IMR-90 (cell line): ENCODE measurements at regions not wholly inside any gene's neighbourhood (a gene's known extent, or its start where the extent isn't known, plus 50 kb on each side); places are given as distances from the start of the nearest gene placed in this dataset.

Experiments
- ATAC-seq: fragments of 200-7000 bp; cut with Tn5 transposase; 2 replicates; pipeline ENCODE4 v1.9.1; 2020; ENCODE audit warnings: low read depth, mild to moderate bottlenecking, moderate library complexity
- BruUV-seq: library from RNA; stranded (reverse); fragments of 400-500 nt; replicated peaks from 2 replicates; lab custom pipeline; 2021; lab: Mats Ljungman, UMichigan
- CTCF ChIA-PET: fragments of 300-600 bp; formaldehyde crosslinking; extraction: SDS; loops from one replicate; lab custom pipeline; 2021; ENCODE audit warnings: antibody characterized with exemption; lab: Yijun Ruan, JAX
- POLR2A ChIA-PET: fragments of 300-600 bp; sonication (Branson Sonifier 250); formaldehyde crosslinking; loops from one replicate; lab custom pipeline; 2022; ENCODE audit warnings: antibody characterized with exemption; ENCODE audit not compliant: unreplicated experiment; lab: Charles Lee
- DNase-seq: peaks from one replicate; pipeline ENCODE4 v3.0.0; 2013
- H2AFZ ChIP-seq: replicated peaks from 2 replicates; pipeline ENCODE3; 2013; ENCODE audit warnings: low read length, mild to moderate bottlenecking; ENCODE audit not compliant: poor library complexity
- H2AK5ac ChIP-seq: 2 replicates; pipeline ENCODE4 v1.6.1; 2013; ENCODE audit warnings: low read depth, low read length, inconsistent platforms
- H2AK9ac ChIP-seq: replicated peaks from 2 replicates; pipeline ENCODE3; 2013; ENCODE audit warnings: mild to moderate bottlenecking, low read depth, low read length, moderate library complexity; ENCODE audit not compliant: poor library complexity
- H2BK120ac ChIP-seq: 2 replicates; pipeline ENCODE4 v1.6.1; 2013; ENCODE audit warnings: low read depth, low read length, inconsistent platforms
- H2BK15ac ChIP-seq: 3 replicates; pipeline ENCODE4 v1.6.1; 2013; ENCODE audit warnings: low read depth, low read length, inconsistent platforms
- H2BK20ac ChIP-seq: 2 replicates; pipeline ENCODE4 v1.6.1; 2013; ENCODE audit warnings: low read depth, mild to moderate bottlenecking, inconsistent platforms, low read length, moderate library complexity
- H2BK5ac ChIP-seq: 2 replicates; pipeline ENCODE4 v1.6.1; 2013; ENCODE audit warnings: mild to moderate bottlenecking, low read depth, low read length, inconsistent platforms; ENCODE audit not compliant: poor library complexity, severe bottlenecking
- H3K14ac ChIP-seq: replicated peaks from 2 replicates; pipeline ENCODE4 v1.6.1; 2013; ENCODE audit warnings: low read depth, low read length, inconsistent platforms
- H3K18ac ChIP-seq: 2 replicates; pipeline ENCODE4 v1.6.1; 2013; ENCODE audit warnings: low read depth, low read length, control low read depth
- H3K23ac ChIP-seq: 2 replicates; pipeline ENCODE4 v1.6.1; 2013; ENCODE audit warnings: low read depth, low read length, inconsistent platforms
- H3K27ac ChIP-seq: 2 replicates; pipeline ENCODE4 v1.5.1; 2013; ENCODE audit warnings: mild to moderate bottlenecking, control low read depth, low read length; ENCODE audit not compliant: insufficient read depth
- H3K27me3 ChIP-seq: 2 replicates; pipeline ENCODE4 v1.6.1; 2013; ENCODE audit warnings: low read length; ENCODE audit not compliant: control insufficient read depth, insufficient read depth
- H3K36me3 ChIP-seq: 2 replicates; pipeline ENCODE4 v1.6.1; 2013; ENCODE audit warnings: low read length, mixed read lengths; ENCODE audit not compliant: control insufficient read depth, insufficient read depth
- H3K4ac ChIP-seq: 2 replicates; pipeline ENCODE4 v1.6.1; 2013; ENCODE audit warnings: low read depth, low read length, inconsistent platforms
- H3K4me1 ChIP-seq: 2 replicates; pipeline ENCODE4 v1.6.1; 2013; ENCODE audit warnings: low read length, mixed read lengths; ENCODE audit not compliant: control insufficient read depth, insufficient read depth
- H3K4me2 ChIP-seq: 2 replicates; pipeline ENCODE4 v1.6.1; 2013; ENCODE audit warnings: low read depth, mild to moderate bottlenecking, control low read depth, low read length, moderate library complexity
- H3K4me3 ChIP-seq: 2 replicates; pipeline ENCODE4 v1.5.1; 2013; ENCODE audit warnings: low read depth, mild to moderate bottlenecking, control low read depth, low read length, moderate library complexity; ENCODE audit not compliant: insufficient read depth
- H3K56ac ChIP-seq: 2 replicates; pipeline ENCODE4 v1.6.1; 2013; ENCODE audit warnings: low read length, inconsistent platforms; ENCODE audit not compliant: insufficient read depth; ENCODE audit errors: extremely low read depth
- H3K79me1 ChIP-seq, 2 experiments: 2 replicates each; pipeline ENCODE4 v1.6.1; 2013; ENCODE audit warnings: low read length in 2 of 2, inconsistent platforms in 1 of 2, low read depth in 1 of 2
- H3K9ac ChIP-seq: 2 replicates; pipeline ENCODE4 v1.6.1; 2013; ENCODE audit warnings: low read depth, low read length, control low read depth
- H3K9me1 ChIP-seq: 2 replicates; pipeline ENCODE4 v1.6.1; 2013; ENCODE audit warnings: low read length, inconsistent platforms; ENCODE audit not compliant: insufficient read depth
- H3K9me3 ChIP-seq: 2 replicates; pipeline ENCODE4 v1.6.1; 2013; ENCODE audit warnings: low read length; ENCODE audit not compliant: control insufficient read depth, insufficient read depth
- H4K20me1 ChIP-seq: 2 replicates; pipeline ENCODE4 v1.6.1; 2013; ENCODE audit warnings: low read length, inconsistent platforms; ENCODE audit not compliant: insufficient read depth
- H4K5ac ChIP-seq: 2 replicates; pipeline ENCODE4 v1.6.1; 2013; ENCODE audit warnings: mild to moderate bottlenecking, low read depth, low read length, control low read depth
- H4K8ac ChIP-seq, 2 experiments: 2 replicates each; pipeline ENCODE4 v1.6.1; 2013; ENCODE audit warnings: low read depth in 2 of 2, low read length in 2 of 2, control low read depth in 1 of 2, inconsistent platforms in 1 of 2
- H4K91ac ChIP-seq: 2 replicates; pipeline ENCODE4 v1.6.1; 2013; ENCODE audit warnings: low read depth, low read length, inconsistent platforms; ENCODE audit not compliant: insufficient read depth
- BHLHE40 ChIP-seq: fragments of 150-350 bp; IDR thresholded peaks from 2 replicates; pipeline ENCODE4 v1.6.1; 2016; ENCODE audit warnings: mild to moderate bottlenecking, low read depth, low read length
- CEBPB ChIP-seq: IDR thresholded peaks from 2 replicates; pipeline ENCODE4 v1.6.1; 2012; ENCODE audit warnings: low read depth, low read length, improper control_type of control experiment
- CHD1 ChIP-seq: IDR thresholded peaks from 2 replicates; pipeline ENCODE4 v1.6.1; 2012; ENCODE audit warnings: low read depth, low read length, improper control_type of control experiment
- FOS ChIP-seq: fragments of 150-350 bp; IDR thresholded peaks from 2 replicates; pipeline ENCODE4 v1.6.1; 2016; ENCODE audit warnings: low read depth, low read length
- MAFK ChIP-seq: IDR thresholded peaks from 2 replicates; pipeline ENCODE4 v1.6.1; 2012; ENCODE audit warnings: low read depth, low read length, improper control_type of control experiment
- MXI1 ChIP-seq: IDR thresholded peaks from 2 replicates; pipeline ENCODE4 v1.6.1; 2012; ENCODE audit warnings: low read depth, mild to moderate bottlenecking, low read length, moderate library complexity, borderline replicate concordance
- POLR2A ChIP-seq: IDR thresholded peaks from 2 replicates; pipeline ENCODE4 v1.6.1; 2012; ENCODE audit warnings: mild to moderate bottlenecking, low read depth, low read length
- RCOR1 ChIP-seq: IDR thresholded peaks from 2 replicates; pipeline ENCODE4 v1.6.1; 2012; ENCODE audit warnings: mild to moderate bottlenecking, low read length, improper control_type of control experiment; ENCODE audit not compliant: insufficient replicate concordance
- RFX5 ChIP-seq: IDR thresholded peaks from 2 replicates; pipeline ENCODE4 v1.8.0; 2012; ENCODE audit warnings: low read depth, mild to moderate bottlenecking, low read length, moderate library complexity
- SMC3 ChIP-seq: fragments of 150-350 bp; IDR thresholded peaks from 2 replicates; pipeline ENCODE4 v1.6.1; 2016; ENCODE audit warnings: low read depth, mild to moderate bottlenecking, antibody characterized with exemption, low read length, moderate library complexity
- WGBS, 2 experiments: methylation state at CpG; one replicate each; pipeline versions ENCODE4 v1.1.5 to v1.1.7; 2013; ENCODE audit warnings: missing lambda C conversion rate in 2 of 2; ENCODE audit not compliant: insufficient read length in 1 of 2; ENCODE audit errors: extremely low coverage in 2 of 2; 5-methylcytosine and 5-hydroxymethylcytosine counted together
- dilution Hi-C: fragments of 300-500 bp; cut with HindIII; formaldehyde crosslinking; loops from one replicate; pipeline ENCODE4 v1.14.3; 2018; ENCODE audit warnings: low sequenced_read_pairs; ENCODE audit not compliant: unreplicated experiment
- in situ Hi-C: fragments of 300-500 bp; cut with MboI; formaldehyde crosslinking; loops from 3 replicates; pipeline ENCODE4 v1.14.3; 2019; ENCODE audit warnings: low sequenced_read_pairs, inconsistent platforms, mixed read lengths
- intact Hi-C: fragments of 100-400 bp; cut with micrococcal nuclease; formaldehyde crosslinking; loops from 2 replicates; pipeline ENCODE4 v1.10.0; 2022

DNA sequence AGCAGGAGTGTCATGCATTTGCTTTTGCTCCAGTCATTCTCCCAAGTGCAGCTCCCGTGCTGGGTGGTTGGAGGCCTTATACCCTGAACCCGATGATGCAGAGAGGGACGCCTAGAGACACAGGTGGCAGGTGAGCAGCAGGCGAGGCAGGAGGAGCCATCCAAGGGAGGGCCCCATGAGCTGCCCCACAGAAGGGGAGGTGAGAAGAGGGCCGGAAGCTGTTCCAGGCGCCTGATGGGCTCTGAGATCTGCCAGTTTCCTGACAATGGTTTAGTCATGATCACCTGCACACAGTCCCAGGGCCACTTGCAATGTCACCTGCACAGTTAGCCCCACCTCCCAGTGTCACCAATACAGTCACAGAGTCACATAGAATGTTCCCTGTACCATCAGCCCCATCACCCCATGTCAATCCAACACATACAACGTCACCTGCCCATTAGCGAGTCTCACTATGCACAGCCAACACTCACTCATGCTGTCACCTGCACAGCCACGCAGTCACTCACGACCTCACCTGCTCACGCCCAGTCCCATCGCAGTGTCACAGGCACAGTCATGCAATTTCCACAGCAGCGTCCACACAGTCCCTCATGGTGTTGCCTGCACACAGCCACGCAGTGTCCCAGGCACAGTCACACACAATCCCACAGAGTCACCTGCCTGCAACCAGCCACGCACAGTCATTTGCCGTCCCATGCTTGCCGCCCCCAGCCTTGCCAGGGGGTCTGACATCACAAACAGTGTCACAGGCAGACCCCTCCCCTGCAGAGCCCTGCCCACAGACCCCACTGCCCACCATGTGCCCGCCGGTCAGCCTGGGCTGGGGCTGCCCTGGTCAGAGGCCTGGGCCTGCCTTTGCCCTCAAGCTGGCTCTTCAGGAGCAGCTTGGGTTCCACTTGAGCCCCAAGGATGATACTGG is 113.4 kb downstream of the LHX2 start:
- DNase-seq (no peak), ATAC-seq (no peak)
- in situ Hi-C loops: loop anchor here (5.0 kb wide), 1 partner anchor 197 kb away; no protein-coding TSS in a partner anchor
- Histone ChIP-seq H3K27me3 (peaks cover 7% of the 10 kb centered on the region), H3K9me1 (no peaks in the 10 kb centered on the region), H2AFZ (no peak overlapping the region), H3K27ac (no peak overlapping the region), H4K8ac (no peak overlapping the region), H3K4me2 (no peak overlapping the region), H2AK5ac (0 out of 2 replicates have a peak overlapping the region, but pooled peaks have one; percentile 50), H3K14ac (no peak overlapping the region), H3K79me1 (no peaks in the 10 kb centered on the region), H4K91ac (no peak overlapping the region), H2BK120ac (no peak overlapping the region), H3K36me3 (no peaks in the 10 kb centered on the region), H3K23ac (no peak overlapping the region), H3K4ac (no peak overlapping the region), H3K18ac (no peak overlapping the region), H3K56ac (no peak overlapping the region), H4K20me1 (no peaks in the 10 kb centered on the region), H3K4me3 (no peak overlapping the region), H3K4me1 (no peaks in the 10 kb centered on the region), H2BK20ac (no peak overlapping the region), H2BK5ac (no peak overlapping the region), H4K5ac (no peak overlapping the region), H2BK15ac (no peak overlapping the region), H2AK9ac (peak overlapping the region; percentile 69), H3K9me3 (peaks cover 11% of the 10 kb centered on the region), H3K9ac (no peak overlapping the region)
- ChIA-PET POLR2A (no interaction called here), CTCF (no interaction called here)
- TF ChIP-seq CHD1: no peak
- TF ChIP-seq POLR2A: no peak
- no peak for TF ChIP-seq RCOR1
- no peak for TF ChIP-seq CEBPB
- TF ChIP-seq BHLHE40: no peak
- TF ChIP-seq MAFK: no peak
- TF ChIP-seq RFX5: no peak
- TF ChIP-seq SMC3: no peak
- no peak for TF ChIP-seq MXI1
- no peak for TF ChIP-seq FOS
- BruUV-seq: no TSS peak
- intact Hi-C loops: loop anchor here (5.0 kb wide), 2 partner anchors 412 to 583 kb away; no protein-coding TSS in a partner anchor
- WGBS, 2 experiments: 82% methylated on average over 9 of the region's 19 CpGs; no CpG with 5 or more reads in 1 of the 2 experiments
- dilution Hi-C loops: no loop called here
